GM19372 (cell line): ENCODE measurements at regions not wholly inside any gene's neighbourhood (a gene's known extent, or its start where the extent isn't known, plus 50 kb on each side); places are given as distances from the start of the nearest gene placed in this dataset.
"Not testable (repeated sequence)": the region's sequence is repeated elsewhere in the genome, so short reads cannot be mapped to it uniquely, and the experiment has no call there.

Experiments used
- ATAC-seq: cut with Tn5 transposase; IDR thresholded peaks from one replicate; pipeline ENCODE4 v1.9.1; 2021; ENCODE audit warnings: mild to moderate bottlenecking, low read depth, moderate library complexity; ENCODE audit not compliant: unreplicated experiment

DNA sequence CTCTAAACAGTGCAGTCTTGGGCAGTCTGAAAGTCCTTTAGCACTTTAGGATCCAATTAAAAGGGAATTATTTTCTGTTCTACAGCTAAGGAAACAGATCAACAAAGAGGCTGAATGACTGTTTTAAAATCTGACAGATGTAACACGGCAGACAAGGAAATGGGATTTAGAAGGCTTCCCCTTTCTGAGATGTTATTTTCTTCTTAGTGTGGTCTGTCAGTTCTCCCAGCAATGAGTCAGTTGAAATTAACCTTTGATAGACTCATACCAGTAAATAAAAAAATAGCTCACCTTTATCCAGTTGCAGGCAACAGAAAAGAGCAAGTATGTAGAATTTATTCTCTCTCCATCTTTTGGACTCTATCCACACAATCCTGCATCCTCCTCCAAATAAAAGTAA is 98.1 kb downstream of the NEDD1 start:
- ATAC-seq = no peak

DNA sequence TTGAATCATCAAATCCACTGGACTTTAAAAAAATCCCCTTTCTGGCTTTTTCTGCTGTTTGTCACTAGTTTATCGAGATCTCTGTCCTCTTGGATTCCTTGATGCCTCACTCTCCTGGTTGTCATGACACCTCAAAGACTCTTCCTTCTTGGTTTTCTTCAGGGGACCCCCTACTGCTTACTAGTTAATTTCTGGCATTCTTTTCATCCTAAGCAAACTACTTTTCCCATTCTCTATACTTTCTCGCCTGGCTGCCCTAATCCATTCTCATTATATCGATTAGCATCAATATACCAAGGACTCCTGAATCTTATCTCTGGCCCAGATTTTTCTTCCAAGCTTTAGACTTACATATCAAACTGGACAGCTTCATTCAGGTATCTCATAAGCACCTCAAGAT is 98.6 kb downstream of the NEDD1 start:
- no peak for ATAC-seq

DNA sequence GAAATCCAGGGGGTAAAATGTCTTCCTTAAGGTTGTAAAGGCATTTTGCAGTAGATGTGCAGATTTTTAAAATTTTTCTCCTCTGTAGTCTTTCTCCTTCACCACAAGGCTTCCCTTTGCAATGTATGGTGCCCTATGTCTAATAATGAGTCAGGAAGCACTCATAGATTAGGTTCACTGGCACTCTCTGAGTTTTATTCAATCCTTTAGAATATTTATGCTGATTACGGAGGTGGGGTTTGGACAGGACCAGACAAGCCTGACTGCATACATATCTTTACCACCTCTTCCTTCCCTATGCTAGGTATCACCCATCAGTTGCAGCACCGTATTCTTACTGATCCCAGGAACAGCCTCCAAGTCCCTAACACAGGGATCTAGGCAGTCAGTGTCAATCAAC is 99.5 kb downstream of the NEDD1 start:
- no peak for ATAC-seq

DNA sequence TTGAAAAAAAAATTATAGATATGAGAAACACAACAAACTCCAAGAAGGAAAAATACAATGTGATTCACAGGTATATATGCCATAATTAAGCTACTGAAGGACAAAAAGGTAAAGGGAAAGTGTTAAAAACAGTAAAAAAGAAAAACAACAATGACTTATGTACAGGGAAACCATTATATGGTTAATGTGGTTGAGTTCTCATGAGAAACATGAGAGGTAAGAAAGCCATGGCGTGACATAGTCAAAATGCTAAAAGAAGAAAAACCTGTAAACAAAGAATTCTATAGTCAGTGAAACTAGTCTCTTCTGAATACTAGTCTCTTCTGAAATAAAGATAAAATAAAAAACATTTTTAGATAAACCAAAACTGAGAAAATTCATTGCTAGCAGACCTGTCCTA is 109.1 kb downstream of the NEDD1 start:
- ATAC-seq = no peak

DNA sequence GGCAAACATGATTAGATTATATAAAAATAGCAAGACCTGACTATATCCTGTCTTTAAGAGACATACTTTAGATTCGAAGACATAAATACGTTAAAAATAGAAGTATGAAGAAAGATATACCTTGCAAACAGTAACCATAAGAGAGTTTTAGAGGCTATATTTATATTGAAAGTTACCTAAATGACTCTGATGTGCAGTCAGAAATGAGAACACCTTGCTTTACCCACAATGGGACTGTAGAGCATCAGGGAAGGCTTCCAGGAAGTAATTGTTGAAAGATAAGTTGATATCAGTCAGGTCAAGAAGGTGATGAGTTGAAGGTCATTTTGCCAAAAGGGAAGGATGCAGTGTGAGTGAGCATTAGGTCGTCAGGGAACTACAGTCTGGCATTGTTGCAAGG is 110.2 kb downstream of the NEDD1 start:
- ATAC-seq = no peak

DNA sequence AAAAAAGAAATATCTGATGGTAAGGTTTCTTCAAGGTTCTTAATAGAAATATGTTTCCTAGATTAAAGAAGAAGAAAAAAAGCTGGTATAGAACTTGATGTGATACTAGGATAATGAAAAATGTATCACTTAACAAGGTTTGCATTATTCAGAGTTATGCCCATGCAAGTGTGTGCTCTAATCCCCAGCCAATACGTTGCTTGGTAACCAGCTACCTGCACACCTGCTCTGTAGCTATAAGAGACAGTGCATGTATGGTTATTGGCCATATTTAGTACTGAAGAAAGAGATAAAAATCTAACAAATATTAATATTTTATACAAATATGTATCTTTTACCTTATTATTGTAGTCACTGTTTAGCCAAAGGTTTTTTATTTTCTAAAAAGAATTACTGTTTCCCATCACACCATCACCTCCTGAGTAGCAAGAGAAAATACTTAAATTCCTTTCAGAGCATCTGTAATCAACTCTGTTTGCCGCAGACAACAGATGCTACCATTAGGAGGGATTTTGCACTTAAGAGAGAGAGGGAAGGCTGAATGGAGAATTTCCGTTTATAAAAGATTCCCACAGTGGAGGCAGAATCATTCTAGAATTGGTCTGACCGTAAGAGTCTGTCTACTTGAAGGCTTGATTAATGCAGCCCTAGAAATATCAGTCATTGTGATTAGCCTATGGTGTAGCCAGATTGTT is 115.6 kb downstream of the NEDD1 start:
- ATAC-seq = no peak

DNA sequence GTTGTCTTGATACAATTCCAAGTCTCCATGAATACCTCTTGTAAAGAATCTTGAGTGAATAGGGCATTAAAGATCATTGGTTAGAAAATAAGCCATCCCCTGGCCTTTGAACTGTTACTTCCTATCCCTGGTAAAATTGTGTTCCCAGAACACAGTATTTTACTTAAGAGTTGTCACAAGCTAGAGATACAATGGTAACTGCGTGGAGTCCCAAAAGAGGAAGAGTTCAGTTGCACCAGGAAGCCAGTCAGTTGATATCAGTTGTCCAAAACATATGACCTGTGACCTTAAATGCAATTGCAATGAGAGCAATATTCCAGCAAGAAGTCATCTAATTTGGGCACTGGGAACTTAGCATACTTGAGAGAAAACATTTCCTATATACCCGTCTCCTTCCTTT is 117.3 kb downstream of the NEDD1 start:
- no peak for ATAC-seq

DNA sequence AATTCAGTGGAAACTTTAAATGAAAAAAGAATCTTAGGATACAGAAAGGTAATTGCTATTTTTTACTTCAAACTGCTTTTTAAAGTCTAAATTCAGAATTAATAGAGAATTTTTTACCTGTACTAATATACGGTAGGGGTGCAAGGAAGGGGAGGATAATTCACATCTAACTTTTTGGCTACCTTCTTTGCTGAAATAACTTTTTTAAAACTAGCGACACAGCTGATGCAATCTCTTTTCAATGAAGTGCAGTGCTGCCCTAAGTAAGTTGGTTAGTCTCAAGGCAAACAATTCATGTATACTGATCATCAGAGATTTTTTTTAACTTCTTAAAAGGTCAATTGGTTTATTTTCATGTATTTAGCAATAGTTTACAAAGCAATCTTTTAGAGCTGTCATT is 119.8 kb downstream of the NEDD1 start:
- no peak for ATAC-seq

DNA sequence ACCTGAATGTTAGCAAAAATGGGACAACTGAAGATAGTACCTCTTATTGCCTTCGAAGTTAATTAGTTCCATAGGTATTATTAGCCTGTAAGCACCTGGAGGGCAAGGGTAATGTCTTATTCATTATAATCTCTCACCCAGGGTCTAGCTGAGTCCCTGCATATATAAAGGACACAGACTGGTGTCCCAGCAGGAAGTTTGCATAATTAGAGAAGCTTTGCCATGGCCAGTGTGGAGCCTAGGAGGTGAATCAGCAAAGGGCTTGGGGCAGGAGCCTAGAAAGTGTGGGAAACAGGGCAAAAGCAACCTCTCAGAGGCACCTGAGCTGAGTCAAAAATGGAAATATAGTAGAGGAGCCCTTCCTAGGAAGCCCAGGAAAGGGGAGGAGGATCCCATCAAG is 120.4 kb downstream of the NEDD1 start:
- no peak for ATAC-seq

DNA sequence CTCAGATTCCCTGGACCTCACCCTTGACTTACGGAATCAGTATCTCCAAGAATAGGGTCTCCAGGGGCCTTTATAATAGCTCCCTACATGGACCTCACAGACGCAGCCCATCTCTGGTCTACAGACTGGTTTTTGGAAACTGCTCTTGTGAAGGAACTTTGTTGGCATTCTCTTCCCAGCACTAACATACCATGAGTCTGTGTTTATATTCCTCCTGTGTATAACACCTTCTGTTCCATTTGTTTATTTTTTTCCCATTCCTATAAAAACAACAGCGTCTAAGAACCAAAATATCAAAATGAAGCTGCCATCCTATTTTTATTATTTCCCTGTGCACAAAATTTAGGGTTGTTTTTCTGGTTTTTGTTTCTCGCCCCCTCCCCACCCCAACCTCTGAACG is 131.1 kb downstream of the NEDD1 start:
- no peak for ATAC-seq

DNA sequence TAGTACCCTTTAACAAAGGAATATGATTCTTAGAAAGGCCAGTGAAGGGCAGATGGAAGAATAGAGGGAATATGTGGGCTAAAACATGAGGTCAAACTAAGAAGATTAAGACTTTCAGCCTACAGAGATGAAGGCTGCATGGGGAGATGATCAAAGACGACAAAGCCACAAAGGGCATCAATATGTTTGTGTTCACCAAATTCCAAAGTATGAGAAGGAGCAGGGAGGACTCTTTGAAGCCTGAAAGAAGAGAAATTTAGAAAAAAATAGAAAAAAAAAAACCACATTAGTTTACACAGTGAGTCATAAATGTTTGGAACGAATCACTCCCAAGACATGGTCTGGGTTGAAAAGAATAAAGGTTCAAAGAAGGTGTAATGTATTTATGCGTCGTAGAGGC is 131.8 kb downstream of the NEDD1 start:
- no peak for ATAC-seq

DNA sequence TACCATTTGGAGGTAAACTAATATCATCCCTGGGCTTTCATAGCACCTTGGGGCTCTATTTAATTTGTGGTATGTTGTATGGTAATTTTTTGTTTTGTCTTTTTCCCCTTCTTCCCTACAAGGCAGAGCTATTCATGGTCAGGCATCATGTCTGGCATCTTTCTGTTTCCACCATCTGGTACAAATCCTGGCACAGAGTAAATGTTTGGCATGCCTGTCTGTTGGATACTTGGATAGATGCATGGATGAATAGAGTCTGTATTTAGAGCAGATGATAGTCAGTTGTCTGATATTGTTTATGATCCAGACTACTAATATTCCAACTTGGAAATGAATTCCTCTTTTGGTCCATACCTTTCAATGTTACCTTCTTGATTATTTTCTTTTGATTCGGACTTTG is 139.8 kb downstream of the NEDD1 start:
- ATAC-seq = no peak

DNA sequence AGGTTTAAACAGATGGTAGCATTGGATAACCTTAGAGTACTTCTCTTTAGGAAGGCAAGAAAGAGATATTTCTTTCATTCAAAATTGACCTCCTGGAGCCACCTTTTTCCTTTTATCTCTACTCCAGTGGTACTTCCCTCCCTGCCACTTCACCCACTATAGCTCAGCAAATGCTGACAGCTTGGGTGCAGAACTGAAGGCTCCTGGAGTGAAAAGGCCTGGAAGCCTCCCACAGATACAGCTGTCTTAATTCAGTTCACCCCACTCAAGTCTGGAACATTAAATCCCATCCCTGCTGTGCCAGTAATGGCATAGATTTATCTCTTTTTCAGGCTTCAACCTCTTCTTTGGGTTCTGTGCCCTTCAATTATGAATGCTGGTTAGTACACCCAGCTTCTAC is 140.3 kb downstream of the NEDD1 start:
- no peak for ATAC-seq

DNA sequence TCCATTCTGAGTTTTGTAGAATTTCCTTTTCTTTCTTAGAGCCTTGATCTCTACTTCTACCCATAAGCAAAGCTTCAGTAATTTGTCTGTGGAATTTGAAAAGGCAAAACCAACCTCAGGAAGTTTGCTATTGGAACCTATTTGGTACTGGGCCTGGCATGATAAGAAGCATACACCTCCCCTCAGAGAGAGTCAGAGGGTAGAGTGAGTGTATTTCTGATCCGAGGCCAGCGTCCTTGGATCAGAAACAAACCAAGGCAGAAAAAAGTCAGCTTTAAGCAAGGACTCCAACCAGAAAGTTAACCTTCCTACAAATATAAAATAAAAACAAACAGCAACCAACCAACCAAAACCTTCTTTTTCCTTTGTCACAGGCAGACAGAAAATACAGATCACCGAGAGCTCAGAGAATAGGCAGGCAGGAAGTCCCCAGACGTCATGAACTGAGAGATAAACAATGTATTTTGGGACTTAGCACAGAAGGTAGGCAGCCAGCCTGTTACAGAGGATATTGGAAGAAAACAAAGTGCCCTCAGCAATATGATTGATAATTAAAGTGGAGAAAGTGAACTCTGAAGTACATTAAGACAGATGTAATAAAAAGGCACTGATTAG is 141.5 kb downstream of the NEDD1 start:
- ATAC-seq = no peak

DNA sequence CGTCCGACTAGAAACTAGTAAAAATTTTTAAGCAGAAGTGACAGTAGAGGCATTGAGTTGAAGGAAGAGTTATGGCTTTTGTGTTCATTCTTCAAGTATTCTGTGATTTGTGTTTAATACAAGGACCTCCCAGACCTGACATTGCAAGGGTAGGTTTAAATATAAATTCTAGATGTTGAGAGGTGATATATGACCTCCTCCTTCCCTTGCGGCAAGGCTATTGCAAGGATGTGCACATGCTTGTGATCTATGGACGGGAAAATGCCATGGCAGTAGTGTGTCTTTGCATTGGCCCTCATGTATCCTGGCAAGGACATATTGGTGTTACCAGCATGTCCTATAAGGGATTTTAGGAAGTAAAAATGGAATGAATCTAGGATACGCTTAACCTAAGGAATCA is 143.5 kb downstream of the NEDD1 start:
- ATAC-seq = no peak

DNA sequence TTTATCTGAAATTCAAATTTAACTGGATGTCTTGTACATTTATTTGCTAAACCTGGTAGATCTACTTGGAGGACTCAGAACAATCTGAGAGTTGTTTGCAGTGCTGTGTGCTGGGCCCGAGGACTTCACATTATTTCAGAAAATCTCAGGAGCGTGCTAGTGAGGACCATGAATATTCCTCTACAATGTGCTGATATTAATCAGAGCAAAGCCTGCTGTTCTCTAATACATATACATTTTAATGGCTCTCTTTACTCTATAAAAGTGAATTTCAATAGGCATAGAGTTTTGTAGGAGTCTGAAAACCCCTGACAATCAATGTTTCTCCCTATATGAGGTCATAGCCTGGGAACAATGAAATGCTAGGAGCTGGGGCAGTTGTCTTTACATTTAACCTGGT is 144.3 kb downstream of the NEDD1 start:
- ATAC-seq = no peak

DNA sequence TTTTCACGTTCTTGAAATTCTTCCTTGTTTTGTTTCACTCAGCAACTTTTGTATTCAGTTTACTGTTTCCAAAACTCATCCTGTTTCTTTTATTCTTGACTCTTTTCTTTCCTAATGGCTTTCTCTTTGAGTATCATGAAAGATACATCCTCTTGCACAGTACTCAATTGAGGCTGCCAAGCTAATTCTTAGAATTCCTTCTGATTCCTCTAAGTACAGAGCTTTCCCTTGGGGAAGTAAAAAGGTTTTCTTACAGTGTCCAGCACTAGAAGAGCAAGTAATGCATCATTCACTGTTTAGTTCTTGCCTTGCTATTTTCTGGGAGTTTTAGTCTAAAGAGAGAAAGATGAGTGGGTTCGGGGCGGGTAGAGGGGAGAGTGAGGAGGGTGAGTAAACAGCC is 154.1 kb downstream of the NEDD1 start:
- no peak for ATAC-seq

DNA sequence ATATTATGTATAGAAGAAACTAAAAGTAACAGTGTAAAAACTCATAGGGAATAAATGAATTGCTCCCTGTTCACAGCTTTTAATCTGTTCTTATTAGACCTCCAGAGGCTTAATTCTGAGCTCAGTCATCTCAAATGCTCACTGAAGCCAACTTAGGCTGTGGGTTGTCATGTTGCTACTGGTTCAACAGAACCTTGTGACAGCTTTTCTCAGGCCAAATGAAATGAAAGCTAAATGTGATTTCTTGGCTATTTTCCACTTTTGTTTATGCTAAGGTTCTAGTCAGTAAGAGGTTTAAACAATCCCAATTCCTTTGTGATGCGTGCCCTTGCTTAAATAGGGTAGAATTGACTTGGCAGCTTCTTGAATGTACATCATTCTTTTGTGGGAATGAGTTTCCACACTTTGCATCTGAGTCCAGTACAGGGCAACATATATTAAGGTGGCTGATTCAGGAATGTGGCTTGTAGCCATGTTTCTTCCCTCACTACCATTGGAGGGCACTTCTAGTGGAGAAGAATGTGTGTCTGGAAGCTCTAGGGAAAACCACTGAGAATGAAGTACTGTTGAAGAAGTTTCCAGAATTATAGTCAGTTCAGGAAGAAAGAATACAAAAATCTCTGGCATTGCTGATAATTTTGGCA is 156.4 kb downstream of the NEDD1 start:
- ATAC-seq = no peak

DNA sequence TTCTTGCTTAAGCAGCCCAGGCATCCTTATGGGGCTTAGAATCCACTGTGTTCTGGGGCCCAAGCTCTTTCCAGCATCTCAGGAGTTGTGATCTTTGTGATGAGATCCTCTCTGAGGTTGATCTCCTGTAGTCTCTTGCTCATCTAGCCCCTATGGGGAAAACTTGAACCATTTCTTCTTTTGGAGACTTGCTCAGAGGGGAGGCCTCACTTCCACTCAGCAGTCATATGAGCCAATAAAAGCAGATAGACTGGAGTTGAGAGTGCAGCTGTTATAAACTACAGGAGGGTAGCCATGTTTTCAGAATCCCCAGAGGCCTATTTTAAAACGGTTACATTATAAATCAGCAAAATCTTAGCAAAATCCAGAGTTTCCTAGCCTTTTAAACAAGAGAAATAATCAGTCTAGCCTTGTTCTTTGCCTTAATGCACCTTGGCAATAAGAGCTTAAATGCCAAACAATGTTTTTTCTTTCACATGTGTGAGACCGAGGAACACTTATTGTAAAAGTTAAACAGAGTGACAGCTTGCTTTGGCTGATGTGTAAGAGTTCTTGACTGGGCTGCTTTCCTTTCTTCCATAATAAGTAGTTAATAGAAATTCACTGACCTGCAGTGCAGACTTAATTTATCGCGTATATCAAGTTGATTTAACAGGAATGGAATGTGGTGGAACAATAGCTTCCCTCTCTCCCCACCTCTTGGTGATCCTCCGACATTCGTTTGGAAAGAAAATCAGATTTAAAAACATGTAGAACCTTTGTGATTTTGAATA is 168.3 kb downstream of the NEDD1 start:
- ATAC-seq = no peak

DNA sequence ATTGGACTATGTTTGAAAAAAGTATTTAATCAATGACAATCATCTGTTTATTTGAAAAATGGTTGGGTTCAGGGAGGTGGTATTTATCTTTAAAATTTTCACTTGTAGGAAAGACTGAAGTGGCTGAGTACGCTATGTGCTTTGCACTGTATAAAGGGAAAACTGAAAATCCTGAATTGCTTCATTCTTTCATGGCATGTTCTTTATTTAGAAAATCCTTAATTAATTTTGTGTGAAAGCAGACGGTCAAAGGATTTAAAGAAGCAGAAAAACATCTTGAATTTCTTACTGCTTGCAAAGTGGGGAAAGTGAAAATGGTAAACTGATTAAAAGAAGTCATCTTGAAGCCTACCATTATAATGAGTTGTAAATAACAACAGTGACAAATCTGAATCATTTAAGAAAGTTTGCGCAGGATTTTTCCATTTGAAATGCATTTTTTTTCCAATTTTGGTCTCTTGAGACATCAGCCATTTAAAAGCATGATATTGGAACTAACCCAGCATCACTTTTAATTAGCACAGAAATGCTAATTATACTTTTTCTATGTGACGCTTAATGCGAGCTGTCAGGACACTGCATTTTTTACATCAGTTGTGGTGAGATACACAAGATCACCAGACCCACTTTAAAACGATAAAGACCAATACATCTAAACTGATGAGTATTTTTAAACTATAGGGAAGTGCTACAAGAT is 169.0 kb downstream of the NEDD1 start:
- ATAC-seq = no peak

DNA sequence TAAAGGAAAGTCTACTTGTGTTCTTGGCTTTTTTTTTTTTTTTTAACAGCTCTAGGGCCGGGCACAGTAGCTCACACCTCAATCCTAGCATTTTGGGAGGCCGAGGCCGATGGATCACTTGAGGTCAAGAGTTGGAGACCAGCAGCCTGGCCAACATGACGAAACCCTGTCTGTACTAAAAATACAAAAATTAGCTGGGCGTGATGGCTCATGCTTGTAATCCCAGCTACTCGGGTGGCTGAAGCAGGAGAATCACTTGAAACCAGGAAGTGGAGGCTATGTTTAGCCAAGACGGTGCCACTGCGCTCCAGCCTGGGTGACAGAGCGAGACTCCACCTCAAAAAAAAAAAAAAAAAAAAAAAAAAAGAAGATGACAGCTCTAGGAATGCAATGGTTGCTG is 169.9 kb downstream of the NEDD1 start:
- not testable (repeated sequence) for ATAC-seq
